GM18499 (cell line): ENCODE measurements at regions not wholly inside any gene's neighbourhood (a gene's known extent, or its start where the extent isn't known, plus 50 kb on each side); places are given as distances from the start of the nearest gene placed in this dataset.

Source experiments
- ATAC-seq: cut with Tn5 transposase; IDR thresholded peaks from one replicate; pipeline ENCODE4 v1.9.1; 2021; ENCODE audit warnings: moderate number of reproducible peaks; ENCODE audit not compliant: insufficient read depth, unreplicated experiment

- ATAC-seq: no peak
Measured at GRCh38 chr7:68304536-68304935, 1293.7 kb upstream of the AUTS2 start.

GRCh38 chr7:68306692-68307107 lies 1291.6 kb upstream of the AUTS2 start:
- no peak for ATAC-seq

GRCh38 chr7:68309271-68309670 lies 1289.0 kb upstream of the AUTS2 start:
- no peak for ATAC-seq

- ATAC-seq: no peak
Measured at GRCh38 chr7:68309806-68310205, 1288.5 kb upstream of the AUTS2 start.

GRCh38 chr7:68311958-68312357 lies 1286.3 kb upstream of the AUTS2 start:
- ATAC-seq: no peak

- no peak for ATAC-seq
Measured at GRCh38 chr7:68313806-68314205, 1284.5 kb upstream of the AUTS2 start.

GRCh38 chr7:68314208-68314607 lies 1284.1 kb upstream of the AUTS2 start:
- ATAC-seq: no peak

GRCh38 chr7:68317476-68317875 lies 1280.8 kb upstream of the AUTS2 start:
- no peak for ATAC-seq

GRCh38 chr7:68319061-68319460 lies 1279.2 kb upstream of the AUTS2 start:
- ATAC-seq: no peak

GRCh38 chr7:68321076-68321639 lies 1277.1 kb upstream of the AUTS2 start:
- no peak for ATAC-seq

- no peak for ATAC-seq
Measured at GRCh38 chr7:68321776-68322496, 1276.3 kb upstream of the AUTS2 start.

GRCh38 chr7:68324621-68325020 lies 1273.7 kb upstream of the AUTS2 start:
- no peak for ATAC-seq

- ATAC-seq: no peak
Measured at GRCh38 chr7:68334216-68334615, 1264.1 kb upstream of the AUTS2 start.

- ATAC-seq: no peak
Measured at GRCh38 chr7:68334636-68335272, 1263.5 kb upstream of the AUTS2 start.

- ATAC-seq: no peak
Measured at GRCh38 chr7:68336594-68336993, 1261.7 kb upstream of the AUTS2 start.

- no peak for ATAC-seq
Measured at GRCh38 chr7:68348401-68348800, 1249.9 kb upstream of the AUTS2 start.

- ATAC-seq: no peak
Measured at GRCh38 chr7:68362745-68363518, 1235.3 kb upstream of the AUTS2 start.

GRCh38 chr7:68364886-68365625 lies 1233.2 kb upstream of the AUTS2 start:
- ATAC-seq: no peak

- no peak for ATAC-seq
Measured at GRCh38 chr7:68371985-68372384, 1226.3 kb upstream of the AUTS2 start.

GRCh38 chr7:68376131-68376661 lies 1222.1 kb upstream of the AUTS2 start:
- ATAC-seq: no peak
